ENCODE measurements at regions not wholly inside any gene's neighbourhood (a gene's known extent, or its start where the extent isn't known, plus 50 kb on each side); places are given as distances from the start of the nearest gene placed in this dataset.

DNA sequence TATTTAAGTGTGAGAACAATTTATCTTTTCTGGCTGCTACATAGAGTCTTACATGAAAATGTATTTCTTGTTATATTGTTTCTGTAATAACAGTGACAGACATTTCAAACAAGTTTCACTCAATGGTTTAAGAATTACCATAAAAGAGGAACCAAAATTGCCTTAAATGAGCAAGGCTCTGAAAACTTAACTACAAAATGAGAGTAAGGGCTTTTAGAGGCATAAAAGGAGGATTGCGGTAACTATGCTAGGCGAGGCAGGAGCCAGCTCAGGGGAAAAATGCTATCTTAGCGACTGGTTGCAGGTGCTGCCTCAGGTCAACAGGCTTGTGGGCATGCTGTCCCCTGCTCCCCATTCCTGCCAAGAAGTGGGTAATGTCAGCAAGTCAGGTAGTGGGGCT lies 81.7 kb upstream of the MSI2 start:
- Mint-ChIP-seq H3K4me3 (no peak overlapping the region), H3K27ac (no peak overlapping the region), H3K27me3 (peaks cover 42% of the 10 kb centered on the region), H3K4me1 (peaks cover 13% of the 10 kb centered on the region), H3K9me3 (no peaks in the 10 kb centered on the region)
- DNase-seq, result no peak
- ATAC-seq, result no peak

- peaks cover 27% of the 10 kb centered on the region for H3K27me3 Mint-ChIP-seq
- ATAC-seq (no peak), DNase-seq (no peak)
- no peak overlapping the region for H3K27ac Mint-ChIP-seq
- H3K4me1 Mint-ChIP-seq, result peaks cover 7% of the 10 kb centered on the region
- H3K9me3 Mint-ChIP-seq, result no peaks in the 10 kb centered on the region
- H3K4me3 Mint-ChIP-seq, result no peak overlapping the region
Measured at GRCh38 chr17:57178839-57179238, 77.5 kb upstream of the MSI2 start.

DNA sequence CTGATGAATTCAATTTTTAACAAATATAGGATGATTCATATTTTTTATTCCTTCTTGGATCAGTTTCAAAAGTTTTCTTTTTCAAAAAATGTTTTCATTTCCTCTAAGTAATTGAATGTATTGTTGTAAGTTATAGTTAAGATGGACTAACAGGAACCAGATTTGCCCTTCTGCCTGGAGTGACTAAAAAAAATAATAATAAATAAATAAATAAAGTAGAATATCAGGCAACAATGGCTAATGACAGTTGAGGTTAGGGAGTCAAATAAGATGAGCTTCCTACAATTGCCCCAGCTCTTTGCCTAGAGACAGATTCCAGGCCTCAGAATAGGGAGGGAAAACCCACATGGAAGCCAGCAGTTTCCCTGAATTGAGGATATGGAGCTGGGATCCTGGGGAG lies 73.7 kb upstream of the MSI2 start:
- H3K27ac Mint-ChIP-seq, result no peak overlapping the region
- peaks cover 8% of the 10 kb centered on the region for H3K27me3 Mint-ChIP-seq
- H3K4me1 Mint-ChIP-seq, result no peaks in the 10 kb centered on the region
- DNase-seq (no peak), ATAC-seq (no peak)
- H3K9me3 Mint-ChIP-seq, result no peaks in the 10 kb centered on the region
- no peak overlapping the region for H3K4me3 Mint-ChIP-seq

GRCh38 chr17:57186226-57187019 lies 69.9 kb upstream of the MSI2 start:
- H3K4me3 Mint-ChIP-seq, result no peak overlapping the region
- ATAC-seq (no peak), DNase-seq (no peak)
- H3K27ac Mint-ChIP-seq, result peak overlapping the region in 1 of 2 donors; percentile 75
- no peaks in the 10 kb centered on the region for H3K4me1 Mint-ChIP-seq
- H3K9me3 Mint-ChIP-seq, result no peaks in the 10 kb centered on the region
- peaks cover 16% of the 10 kb centered on the region for H3K27me3 Mint-ChIP-seq

- DNase-seq (no peak), ATAC-seq (no peak)
- Mint-ChIP-seq H3K4me1 (no peaks in the 10 kb centered on the region), H3K27me3 (peaks cover 16% of the 10 kb centered on the region), H3K9me3 (no peaks in the 10 kb centered on the region), H3K4me3 (no peak overlapping the region), H3K27ac (no peak overlapping the region)
Measured at GRCh38 chr17:57187391-57187790, 68.9 kb upstream of the MSI2 start.

DNA sequence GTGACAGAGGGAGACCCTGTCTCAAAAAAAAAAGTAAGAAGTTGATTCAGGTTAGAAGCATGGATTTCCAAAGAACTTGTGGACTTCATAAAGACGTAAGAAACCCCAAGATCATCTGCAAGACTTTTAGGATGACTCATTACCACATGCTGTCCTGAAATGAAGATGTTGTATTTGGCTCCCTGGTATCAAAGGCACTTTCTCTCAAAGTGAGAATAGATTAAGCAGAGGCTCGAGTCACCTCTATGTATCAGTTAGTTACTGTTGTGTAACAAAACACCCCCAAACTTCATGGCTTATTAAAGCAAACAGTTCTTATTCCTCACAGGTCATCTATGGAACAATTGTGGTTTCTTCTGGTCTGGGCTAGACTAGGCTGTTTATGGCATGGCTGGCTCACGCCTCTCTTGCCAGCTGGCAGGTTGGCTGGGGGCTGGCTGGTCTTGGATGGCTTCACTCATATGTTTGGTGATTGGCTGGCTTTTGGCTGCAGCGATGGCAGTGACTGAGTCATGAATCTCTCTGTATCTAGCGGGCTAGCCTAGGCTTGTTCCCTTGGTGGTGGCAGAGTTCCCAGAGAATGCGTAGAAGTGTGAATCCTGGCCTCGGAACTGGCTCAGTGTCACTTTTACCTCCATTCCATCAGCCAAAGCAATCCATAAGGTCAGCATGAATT lies 60.4 kb upstream of the MSI2 start:
- peaks cover 0 to 7% of the 10 kb centered on the region in 2 donors for H3K9me3 Mint-ChIP-seq
- peak; percentile 60 for ATAC-seq
- DNase-seq, result no peak
- peaks cover 5% of the 10 kb centered on the region for H3K27me3 Mint-ChIP-seq
- no peak overlapping the region for H3K4me3 Mint-ChIP-seq
- no peak overlapping the region for H3K27ac Mint-ChIP-seq
- no peaks in the 10 kb centered on the region for H3K4me1 Mint-ChIP-seq

- DNase-seq (no peak), ATAC-seq (no peak)
- H3K4me1 Mint-ChIP-seq, result no peaks in the 10 kb centered on the region
- no peaks in the 10 kb centered on the region for H3K27me3 Mint-ChIP-seq
- H3K27ac Mint-ChIP-seq, result no peak overlapping the region
- peaks cover 0 to 7% of the 10 kb centered on the region in 2 donors for H3K9me3 Mint-ChIP-seq
- H3K4me3 Mint-ChIP-seq, result no peak overlapping the region
Measured at GRCh38 chr17:57197466-57198071, 58.8 kb upstream of the MSI2 start.

DNA sequence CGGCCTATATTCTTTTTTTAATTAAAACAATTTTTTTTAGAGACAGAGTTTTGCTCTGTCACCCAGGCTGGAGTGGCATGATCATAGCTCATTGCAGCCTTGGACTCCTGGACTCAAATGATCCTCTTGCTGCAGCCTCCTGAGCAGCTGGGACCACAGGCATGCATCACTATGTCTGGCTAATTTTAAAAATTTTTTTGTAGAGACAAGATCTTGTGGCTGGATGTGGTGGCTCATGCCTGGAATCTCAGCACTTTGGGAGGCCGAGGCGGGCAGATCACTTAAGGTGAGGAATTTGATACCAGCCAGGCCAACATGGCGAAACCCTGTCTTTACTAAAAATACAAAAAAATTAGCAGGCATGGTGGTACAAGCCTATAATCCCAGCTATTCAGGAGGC lies 54.8 kb upstream of the MSI2 start:
- Mint-ChIP-seq H3K27me3 (no peaks in the 10 kb centered on the region), H3K9me3 (no peaks in the 10 kb centered on the region), H3K4me1 (no peaks in the 10 kb centered on the region), H3K27ac (no peak overlapping the region), H3K4me3 (no peak overlapping the region)
- no peak for ATAC-seq
- no peak for DNase-seq

- no peak overlapping the region for H3K27ac Mint-ChIP-seq
- H3K4me1 Mint-ChIP-seq, result no peaks in the 10 kb centered on the region
- DNase-seq (no peak), ATAC-seq (no peak)
- H3K27me3 Mint-ChIP-seq, result no peaks in the 10 kb centered on the region
- H3K9me3 Mint-ChIP-seq, result peaks cover 2 to 3% of the 10 kb centered on the region in 2 donors
- H3K4me3 Mint-ChIP-seq, result no peak overlapping the region
Measured at GRCh38 chr17:57203040-57203439, 53.3 kb upstream of the MSI2 start.
